HEK293T (cell line): ENCODE measurements at regions not wholly inside any gene's neighbourhood (a gene's known extent, or its start where the extent isn't known, plus 50 kb on each side); places are given as distances from the start of the nearest gene placed in this dataset.
"Not testable (repeated sequence)": the region's sequence is repeated elsewhere in the genome, so short reads cannot be mapped to it uniquely, and the experiment has no call there.

ENCODE experiments used
- CTCF ChIA-PET: fragments of 350-600 bp; formaldehyde crosslinking; extraction: SDS; loops from one replicate; lab custom pipeline; 2021; ENCODE audit warnings: antibody characterized with exemption, inconsistent platforms; lab: Yijun Ruan, JAX
- POLR2A ChIA-PET: fragments of 350-600 bp; formaldehyde crosslinking; extraction: SDS; loops from one replicate; lab custom pipeline; 2020; ENCODE audit warnings: antibody characterized with exemption, inconsistent platforms; lab: Yijun Ruan, JAX
- DNase-seq: peaks from one replicate; pipeline ENCODE4 v3.0.0; 2012; ENCODE audit warnings: mixed read lengths; ENCODE audit errors: extremely low spot score
- ARNT ChIP-seq: fragments of 450-650 bp; IDR thresholded peaks from 2 replicates; pipeline ENCODE4 v1.6.1; 2017; ENCODE audit warnings: mild to moderate bottlenecking
- BHLHE40 ChIP-seq: fragments of 450-650 bp; IDR thresholded peaks from 2 replicates; pipeline ENCODE4 v1.6.1; 2016; ENCODE audit warnings: mild to moderate bottlenecking, moderate library complexity, borderline replicate concordance
- CTBP1 ChIP-seq: fragments of 450-650 bp; IDR thresholded peaks from 2 replicates; pipeline ENCODE4 v1.6.1; 2016; ENCODE audit warnings: borderline replicate concordance
- ELF4 ChIP-seq: fragments of 450-650 bp; IDR thresholded peaks from 2 replicates; pipeline ENCODE4 v1.6.1; 2017; ENCODE audit warnings: antibody characterized with exemption
- FOXA1 ChIP-seq: fragments of 450-650 bp; IDR thresholded peaks from 2 replicates; pipeline ENCODE4 v1.6.1; 2016; ENCODE audit warnings: mild to moderate bottlenecking
- FOXK2 ChIP-seq: fragments of 450-650 bp; IDR thresholded peaks from 2 replicates; pipeline ENCODE4 v1.6.1; 2016; ENCODE audit warnings: mild to moderate bottlenecking
- FOXM1 ChIP-seq: fragments of 450-650 bp; IDR thresholded peaks from 2 replicates; pipeline ENCODE4 v1.6.1; 2017; ENCODE audit warnings: mild to moderate bottlenecking, borderline replicate concordance
- HDGF ChIP-seq: fragments of 450-650 bp; IDR thresholded peaks from 2 replicates; pipeline ENCODE4 v1.6.1; 2017; ENCODE audit warnings: antibody characterized with exemption, borderline replicate concordance
- L3MBTL2 ChIP-seq: fragments of 450-650 bp; conservative IDR thresholded peaks from 2 replicates; pipeline ENCODE4 v1.6.1; 2016; ENCODE audit warnings: mild to moderate bottlenecking
- LEF1 ChIP-seq: fragments of 450-650 bp; IDR thresholded peaks from 2 replicates; pipeline ENCODE4 v1.6.1; 2017; ENCODE audit warnings: mild to moderate bottlenecking, borderline replicate concordance
- NFRKB ChIP-seq: fragments of 450-650 bp; IDR thresholded peaks from 2 replicates; pipeline ENCODE4 v1.6.1; 2016; ENCODE audit warnings: mild to moderate bottlenecking, moderate library complexity
- SP1 ChIP-seq: fragments of 450-650 bp; IDR thresholded peaks from 2 replicates; pipeline ENCODE4 v1.6.1; 2017
- SUZ12 ChIP-seq: fragments of 450-650 bp; IDR thresholded peaks from 2 replicates; pipeline ENCODE4 v1.6.1; 2016; ENCODE audit warnings: mild to moderate bottlenecking
- TARDBP ChIP-seq: fragments of 450-650 bp; IDR thresholded peaks from 2 replicates; pipeline ENCODE4 v1.6.1; 2016
- ZNF384 ChIP-seq: fragments of 450-650 bp; IDR thresholded peaks from 2 replicates; pipeline ENCODE4 v1.6.1; 2016
- TF ChIP-seq, protein P1 (sequence below): fragments of 450-650 bp; IDR thresholded peaks from 2 replicates; pipeline ENCODE4 v1.6.1; 2016

GRCh38 chr11:42786981-42787380, 524.8 kb upstream of the API5 start:
- DNase-seq = no peak
- POLR2A ChIA-PET = no interaction called here
- no peak for TF ChIP-seq FOXA1
- TF ChIP-seq, protein P1, sequence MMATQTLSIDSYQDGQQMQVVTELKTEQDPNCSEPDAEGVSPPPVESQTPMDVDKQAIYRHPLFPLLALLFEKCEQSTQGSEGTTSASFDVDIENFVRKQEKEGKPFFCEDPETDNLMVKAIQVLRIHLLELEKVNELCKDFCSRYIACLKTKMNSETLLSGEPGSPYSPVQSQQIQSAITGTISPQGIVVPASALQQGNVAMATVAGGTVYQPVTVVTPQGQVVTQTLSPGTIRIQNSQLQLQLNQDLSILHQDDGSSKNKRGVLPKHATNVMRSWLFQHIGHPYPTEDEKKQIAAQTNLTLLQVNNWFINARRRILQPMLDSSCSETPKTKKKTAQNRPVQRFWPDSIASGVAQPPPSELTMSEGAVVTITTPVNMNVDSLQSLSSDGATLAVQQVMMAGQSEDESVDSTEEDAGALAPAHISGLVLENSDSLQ = no peak
- TF ChIP-seq ZNF384 = no peak
- TF ChIP-seq HDGF = no peak
- no peak for TF ChIP-seq NFRKB
- no peak for TF ChIP-seq SUZ12
- TF ChIP-seq TARDBP = no peak
- CTCF ChIA-PET = no interaction called here

DNA sequence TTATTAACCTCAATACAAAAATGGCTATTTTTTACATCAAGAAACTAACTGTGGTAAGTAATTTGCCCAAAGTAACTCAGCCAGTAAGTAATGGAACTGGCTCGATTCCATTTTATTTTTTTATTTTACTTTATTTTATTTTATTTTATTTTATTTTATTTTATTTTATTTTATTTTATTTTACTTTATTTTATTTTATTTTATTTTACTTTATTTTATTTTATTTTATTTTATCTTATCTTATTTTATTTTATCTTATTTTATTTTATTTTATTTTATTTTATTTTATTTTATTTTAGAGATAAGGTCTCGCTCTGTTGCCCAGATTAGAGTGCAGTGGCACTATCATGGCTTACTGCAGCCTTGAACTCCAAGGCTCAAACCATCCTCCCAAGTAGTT, 516.3 kb upstream of the API5 start:
- CTCF ChIA-PET, DNase-seq, POLR2A ChIA-PET: not testable (repeated sequence)

GRCh38 chr11:42800041-42800440, 511.8 kb upstream of the API5 start:
- ChIA-PET CTCF (no interaction called here), POLR2A (no interaction called here)
- DNase-seq = no peak
- no peak for TF ChIP-seq SUZ12
- TF ChIP-seq BHLHE40 = no peak
- no peak for TF ChIP-seq LEF1
- no peak for TF ChIP-seq FOXK2
- no peak for TF ChIP-seq L3MBTL2
- TF ChIP-seq FOXA1 = no peak
- TF ChIP-seq ZNF384 = no peak
- TF ChIP-seq NFRKB = no peak
- TF ChIP-seq SP1 = no peak
- TF ChIP-seq TARDBP = no peak

- TF ChIP-seq SP1 (no peak), HDGF (no peak), BHLHE40 (no peak), ARNT (no peak), ZNF384 (no peak), L3MBTL2 (no peak), FOXM1 (no peak)
- POLR2A ChIA-PET = no interaction called here
- DNase-seq = no peak
- CTCF ChIA-PET = no interaction called here
Measured at GRCh38 chr11:42802201-42802899, 509.4 kb upstream of the API5 start.

- no peak for DNase-seq
- ChIA-PET CTCF (no interaction called here), POLR2A (no interaction called here)
- no peak for TF ChIP-seq TARDBP
- no peak for TF ChIP-seq LEF1
- no peak for TF ChIP-seq BHLHE40
- TF ChIP-seq ARNT = no peak
- TF ChIP-seq ZNF384 = no peak
- no peak for TF ChIP-seq FOXA1
- TF ChIP-seq SUZ12 = no peak
- no peak for TF ChIP-seq FOXK2
- TF ChIP-seq NFRKB = no peak
- TF ChIP-seq, protein P1 = no peak
- TF ChIP-seq HDGF = no peak
- TF ChIP-seq FOXM1 = no peak
- TF ChIP-seq L3MBTL2 = no peak
Measured at GRCh38 chr11:42806191-42806590, 505.6 kb upstream of the API5 start.

DNA sequence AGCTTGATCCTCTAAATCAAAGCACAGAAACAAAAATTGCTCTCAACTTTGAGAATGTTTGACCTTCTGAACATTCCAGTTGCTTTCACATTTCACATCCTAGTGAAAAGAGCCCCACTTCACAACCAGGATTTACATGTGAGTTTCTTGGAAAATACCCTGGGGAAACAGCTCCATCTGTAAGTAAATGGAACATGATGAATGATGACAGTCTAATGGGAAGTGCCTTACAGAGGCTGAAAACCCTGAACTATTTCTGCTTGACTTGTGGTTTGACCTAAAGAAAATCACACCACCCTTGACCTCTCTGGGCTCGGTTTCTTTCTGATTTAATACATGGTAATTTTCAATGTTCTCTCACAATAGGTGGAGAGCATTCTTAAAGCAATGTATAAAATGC, 499.4 kb upstream of the API5 start:
- ChIA-PET CTCF (no interaction called here), POLR2A (no interaction called here)
- DNase-seq = no peak
- TF ChIP-seq ELF4 (no peak), FOXA1 (no peak), ZNF384 (no peak), TARDBP (no peak), BHLHE40 (no peak), CTBP1 (no peak), SUZ12 (no peak), HDGF (no peak), FOXK2 (no peak), FOXM1 (no peak), L3MBTL2 (no peak), SP1 (no peak), ARNT (no peak), NFRKB (no peak), LEF1 (no peak)
- TF ChIP-seq, protein P1 = no peak

DNA sequence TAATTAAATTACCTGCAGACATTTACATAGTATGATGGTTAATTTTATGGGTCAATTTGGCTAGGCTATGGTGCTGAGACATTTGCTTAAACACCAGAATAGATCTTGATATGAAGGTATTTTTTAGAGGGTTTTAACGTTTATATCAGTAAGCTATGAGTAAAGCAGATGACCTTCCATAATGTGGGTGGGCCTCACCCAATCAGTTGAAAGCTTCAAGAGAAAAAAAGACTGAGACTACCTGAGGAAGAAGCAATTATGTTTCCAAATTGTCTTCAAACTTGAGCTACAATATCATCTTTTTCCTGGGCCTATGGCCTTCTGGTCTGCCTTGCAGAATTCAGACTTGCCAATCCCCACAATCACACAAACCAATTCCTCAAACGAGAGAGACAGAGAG, 498.8 kb upstream of the API5 start:
- no peak for DNase-seq
- ChIA-PET POLR2A (no interaction called here), CTCF (no interaction called here)
- TF ChIP-seq HDGF (no peak), FOXA1 (no peak), ELF4 (no peak), L3MBTL2 (no peak), NFRKB (no peak), CTBP1 (no peak), SUZ12 (no peak), FOXK2 (no peak), LEF1 (no peak)
- TF ChIP-seq, protein P1 = no peak
